Esophagus muscularis mucosa (tissue), 4 donors: ENCODE measurements at regions not wholly inside any gene's neighbourhood (a gene's known extent, or its start where the extent isn't known, plus 50 kb on each side); places are given as distances from the start of the nearest gene placed in this dataset.

ENCODE experiments used
- DNase-seq: peaks from one replicate; pipeline ENCODE4 v3.0.0-alpha.2; 2017; ENCODE audit errors: extremely low spot score
- H3K27ac ChIP-seq, 4 donors: fragments of 200-600 bp; sonication (generic); replicated peaks in 1 of 4; 1 replicate in 3 of 4; 2 replicates in 1 of 4; pipeline ENCODE4 v1.5.1; 2016 to 2019; ENCODE audit warnings: mild to moderate bottlenecking in 1 of 4
- H3K27me3 ChIP-seq, 4 donors: fragments of 200-600 bp; sonication (generic); one replicate each; pipeline versions ENCODE4 v1.5.1 to v1.6.0; 2016 to 2019
- H3K36me3 ChIP-seq, 4 donors: fragments of 200-600 bp; sonication (generic); one replicate each; pipeline ENCODE4 v1.5.1; 2016 to 2019
- H3K4me1 ChIP-seq, 4 donors: fragments of 200-600 bp; sonication (generic); one replicate each; pipeline ENCODE4 v1.5.1; 2016 to 2019
- H3K4me3 ChIP-seq, 4 donors: fragments of 200-600 bp; sonication (generic); 1 replicate in 2 of 4; 2 replicates in 2 of 4; pipeline ENCODE4 v1.5.1; 2016 to 2019; ENCODE audit warnings: mild to moderate bottlenecking in 4 of 4, moderate library complexity in 1 of 4
- H3K9me3 ChIP-seq, 4 donors: fragments of 200-600 bp; sonication (generic); 1 replicate in 3 of 4; 2 replicates in 1 of 4; pipeline ENCODE4 v1.5.1; 2016 to 2019
- EP300 ChIP-seq: sonication (generic); formaldehyde crosslinking; IDR thresholded peaks from one replicate; pipeline ENCODE4 v1.6.1; 2017; ENCODE audit warnings: antibody characterized with exemption
- POLR2A ChIP-seq: fragments of 450-650 bp; IDR thresholded peaks from one replicate; pipeline ENCODE4 v1.6.1; 2017; ENCODE audit warnings: antibody characterized with exemption, moderate library complexity, mild to moderate bottlenecking, low read depth
- POLR2AphosphoS5 ChIP-seq, 2 donors: sonication (generic); formaldehyde crosslinking; IDR thresholded peaks; one replicate each; pipeline ENCODE4 v1.6.1; 2017; ENCODE audit warnings: antibody characterized with exemption in 2 of 2
- WGBS: methylation state at CpG from one replicate; pipeline ENCODE4 v1.1.5; 2018; 5-methylcytosine and 5-hydroxymethylcytosine counted together
- intact Hi-C: fragments of 100-400 bp; cut with DNase I; formaldehyde crosslinking; loops from one replicate; pipeline ENCODE4 v1.15.1; 2023
- TF ChIP-seq, protein P1 (sequence below), 3 experiments: fragments of 200-600 bp in 2 of 3; fragments of 450-650 bp in 1 of 3; sonication (generic) in 2 of 3; IDR thresholded peaks; one replicate each; pipeline ENCODE4 v1.5.1; 2017 to 2019; ENCODE audit warnings: antibody characterized with exemption in 3 of 3, mild to moderate bottlenecking in 2 of 3, moderate library complexity in 1 of 3

GRCh38 chr9:24824607-24825006 is 278.9 kb upstream of the IZUMO3 start:
- Histone ChIP-seq H3K4me3 (no peak overlapping the region), H3K27me3 (no peaks in the 10 kb centered on the region), H3K9me3 (no peaks in the 10 kb centered on the region), H3K27ac (no peak overlapping the region), H3K36me3 (no peaks in the 10 kb centered on the region), H3K4me1 (no peaks in the 10 kb centered on the region)
- TF ChIP-seq POLR2AphosphoS5 (IDR thresholded peaks at IDR 0.05) (no peak), POLR2A (no peak), EP300 (no peak)
- TF ChIP-seq, protein P1, sequence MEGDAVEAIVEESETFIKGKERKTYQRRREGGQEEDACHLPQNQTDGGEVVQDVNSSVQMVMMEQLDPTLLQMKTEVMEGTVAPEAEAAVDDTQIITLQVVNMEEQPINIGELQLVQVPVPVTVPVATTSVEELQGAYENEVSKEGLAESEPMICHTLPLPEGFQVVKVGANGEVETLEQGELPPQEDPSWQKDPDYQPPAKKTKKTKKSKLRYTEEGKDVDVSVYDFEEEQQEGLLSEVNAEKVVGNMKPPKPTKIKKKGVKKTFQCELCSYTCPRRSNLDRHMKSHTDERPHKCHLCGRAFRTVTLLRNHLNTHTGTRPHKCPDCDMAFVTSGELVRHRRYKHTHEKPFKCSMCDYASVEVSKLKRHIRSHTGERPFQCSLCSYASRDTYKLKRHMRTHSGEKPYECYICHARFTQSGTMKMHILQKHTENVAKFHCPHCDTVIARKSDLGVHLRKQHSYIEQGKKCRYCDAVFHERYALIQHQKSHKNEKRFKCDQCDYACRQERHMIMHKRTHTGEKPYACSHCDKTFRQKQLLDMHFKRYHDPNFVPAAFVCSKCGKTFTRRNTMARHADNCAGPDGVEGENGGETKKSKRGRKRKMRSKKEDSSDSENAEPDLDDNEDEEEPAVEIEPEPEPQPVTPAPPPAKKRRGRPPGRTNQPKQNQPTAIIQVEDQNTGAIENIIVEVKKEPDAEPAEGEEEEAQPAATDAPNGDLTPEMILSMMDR (IDR thresholded peaks at IDR 0.05) = no peak
- no peak for DNase-seq
- intact Hi-C loops = no loop called here

DNA sequence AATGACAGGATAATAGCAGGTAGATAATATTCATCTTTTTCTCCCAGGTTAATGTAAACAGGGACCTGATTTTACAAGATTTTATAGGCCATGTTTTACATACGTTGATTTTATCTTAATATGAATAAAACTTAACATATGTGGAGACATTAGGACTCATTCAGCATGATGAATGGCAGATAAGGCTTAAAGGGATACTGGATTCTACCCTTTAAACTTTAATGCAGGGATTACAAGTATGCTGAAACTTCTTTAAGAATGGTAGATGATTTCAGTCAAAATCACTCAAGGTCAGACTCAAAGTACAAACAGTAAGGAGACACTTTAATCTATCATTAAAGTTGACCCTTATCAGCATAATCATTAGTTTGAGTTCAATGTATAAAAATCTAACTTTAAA is 274.5 kb upstream of the IZUMO3 start:
- DNase-seq = no peak
- H3K9me3 ChIP-seq = no peaks in the 10 kb centered on the region
- no peaks in the 10 kb centered on the region for H3K36me3 ChIP-seq
- no peak overlapping the region for H3K4me3 ChIP-seq
- WGBS = 39% methylated on average over 1 of the region's 1 CpG
- intact Hi-C loops = no loop called here
- no peaks in the 10 kb centered on the region for H3K27me3 ChIP-seq
- TF ChIP-seq, protein P1 (IDR thresholded peaks at IDR 0.05) = no peak
- no peak for TF ChIP-seq POLR2AphosphoS5 (IDR thresholded peaks at IDR 0.05)
- TF ChIP-seq POLR2A = no peak
- TF ChIP-seq EP300 = no peak
- no peak overlapping the region for H3K27ac ChIP-seq
- H3K4me1 ChIP-seq = no peaks in the 10 kb centered on the region

GRCh38 chr9:24817756-24818155 is 272.1 kb upstream of the IZUMO3 start:
- DNase-seq = no peak
- no peaks in the 10 kb centered on the region for H3K36me3 ChIP-seq
- no peaks in the 10 kb centered on the region for H3K27me3 ChIP-seq
- TF ChIP-seq EP300 (no peak), POLR2A (no peak), POLR2AphosphoS5 (IDR thresholded peaks at IDR 0.05) (no peak)
- TF ChIP-seq, protein P1 (IDR thresholded peaks at IDR 0.05) = no peak
- H3K9me3 ChIP-seq = no peaks in the 10 kb centered on the region
- no peaks in the 10 kb centered on the region for H3K4me1 ChIP-seq
- no peak overlapping the region for H3K4me3 ChIP-seq
- WGBS = 80% methylated on average over 2 of the region's 2 CpGs
- no peak overlapping the region for H3K27ac ChIP-seq
- intact Hi-C loops = no loop called here

- Histone ChIP-seq H3K4me3 (no peak overlapping the region), H3K27ac (no peak overlapping the region), H3K27me3 (no peaks in the 10 kb centered on the region), H3K9me3 (no peaks in the 10 kb centered on the region), H3K36me3 (no peaks in the 10 kb centered on the region), H3K4me1 (no peaks in the 10 kb centered on the region)
- intact Hi-C loops = no loop called here
- 23% methylated on average over 1 of the region's 1 CpG for WGBS
- DNase-seq = no peak
- TF ChIP-seq, protein P1 (IDR thresholded peaks at IDR 0.05) = no peak
- TF ChIP-seq POLR2AphosphoS5 (IDR thresholded peaks at IDR 0.05) = no peak
- no peak for TF ChIP-seq POLR2A
- TF ChIP-seq EP300 = no peak
These were observed 270.3 kb upstream of the IZUMO3 start for GRCh38 chr9:24816006-24816405.

DNA sequence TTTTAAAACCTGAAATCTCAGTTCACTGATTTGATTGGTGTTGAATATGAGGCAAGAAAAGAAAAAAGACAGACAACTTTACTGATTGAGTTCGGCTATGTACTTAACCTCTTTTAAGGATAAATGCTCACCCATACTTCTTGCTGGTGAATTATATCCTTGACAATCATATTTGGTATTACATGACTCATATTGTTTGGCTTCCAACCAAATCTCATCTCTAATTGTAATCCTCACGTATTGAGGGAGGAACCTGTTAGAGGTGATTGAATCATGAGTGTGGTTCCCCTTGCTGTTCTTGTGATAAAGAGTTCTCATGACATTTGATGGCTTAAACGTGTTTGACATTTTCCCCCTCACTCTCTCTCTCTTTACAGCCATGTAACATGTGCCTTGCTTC is 255.6 kb upstream of the IZUMO3 start:
- H3K4me1 ChIP-seq = no peaks in the 10 kb centered on the region
- 77% methylated on average over 3 of the region's 3 CpGs for WGBS
- intact Hi-C loops = no loop called here
- no peak for TF ChIP-seq POLR2A
- TF ChIP-seq, protein P1 (IDR thresholded peaks at IDR 0.05) = no peak
- TF ChIP-seq EP300 = no peak
- TF ChIP-seq POLR2AphosphoS5 (IDR thresholded peaks at IDR 0.05) = no peak
- H3K9me3 ChIP-seq = no peaks in the 10 kb centered on the region
- H3K27me3 ChIP-seq = no peaks in the 10 kb centered on the region
- H3K4me3 ChIP-seq = no peak overlapping the region
- DNase-seq = no peak
- H3K27ac ChIP-seq = no peak overlapping the region
- no peaks in the 10 kb centered on the region for H3K36me3 ChIP-seq
